Prostate gland (tissue), 2 donors: ENCODE measurements at regions not wholly inside any gene's neighbourhood (a gene's known extent, or its start where the extent isn't known, plus 50 kb on each side); places are given as distances from the start of the nearest gene placed in this dataset.

ENCODE experiments used
- DNase-seq: peaks from one replicate; pipeline ENCODE4 v3.0.0-alpha.2; 2019; ENCODE audit warnings: low spot score
- H3K27ac ChIP-seq, 2 donors: fragments of 200-600 bp; sonication (generic); 2 replicates each; pipeline ENCODE4 v1.5.1; 2017 to 2019
- H3K27me3 ChIP-seq: fragments of 200-600 bp; sonication (generic); replicated peaks from 2 replicates; pipeline ENCODE4 v1.5.1; 2019; ENCODE audit not compliant: insufficient read depth
- H3K36me3 ChIP-seq, 2 donors: fragments of 200-600 bp; sonication (generic); 1 replicate in 1 of 2; 2 replicates in 1 of 2; pipeline versions ENCODE4 v1.5.1 to v1.8.1; 2017 to 2019
- H3K4me1 ChIP-seq: fragments of 200-600 bp; sonication (generic); replicated peaks from 2 replicates; pipeline ENCODE4 v1.5.1; 2019
- H3K4me3 ChIP-seq, 2 donors: fragments of 200-600 bp; sonication (generic); 2 replicates each; pipeline ENCODE4 v1.5.1; 2017 to 2019
- H3K9me3 ChIP-seq: fragments of 200-600 bp; sonication (generic); 2 replicates; pipeline ENCODE4 v1.5.1; 2017
- POLR2A ChIP-seq: fragments of 450-650 bp; IDR thresholded peaks from one replicate; pipeline ENCODE4 v1.6.1; 2016; ENCODE audit warnings: antibody characterized with exemption, mild to moderate bottlenecking
- POLR2AphosphoS5 ChIP-seq: sonication (generic); formaldehyde crosslinking; IDR thresholded peaks from one replicate; pipeline ENCODE4 v1.6.1; 2017; ENCODE audit warnings: antibody characterized with exemption
- WGBS: methylation state at CpG from one replicate; pipeline ENCODE4 v1.1.5; 2018; 5-methylcytosine and 5-hydroxymethylcytosine counted together
- intact Hi-C: fragments of 100-400 bp; cut with DNase I; formaldehyde crosslinking; loops from one replicate; pipeline ENCODE4 v1.14.2; 2022
- TF ChIP-seq, protein P1 (sequence below), 4 experiments: fragments of 200-600 bp in 2 of 4; fragments of 450-650 bp in 2 of 4; sonication (generic) in 2 of 4; IDR thresholded peaks; 1 replicate in 3 of 4; 2 replicates in 1 of 4; pipeline ENCODE4 v1.5.1; 2016 to 2019; ENCODE audit warnings: antibody characterized with exemption in 4 of 4, mild to moderate bottlenecking in 2 of 4, moderate library complexity in 2 of 4

DNA sequence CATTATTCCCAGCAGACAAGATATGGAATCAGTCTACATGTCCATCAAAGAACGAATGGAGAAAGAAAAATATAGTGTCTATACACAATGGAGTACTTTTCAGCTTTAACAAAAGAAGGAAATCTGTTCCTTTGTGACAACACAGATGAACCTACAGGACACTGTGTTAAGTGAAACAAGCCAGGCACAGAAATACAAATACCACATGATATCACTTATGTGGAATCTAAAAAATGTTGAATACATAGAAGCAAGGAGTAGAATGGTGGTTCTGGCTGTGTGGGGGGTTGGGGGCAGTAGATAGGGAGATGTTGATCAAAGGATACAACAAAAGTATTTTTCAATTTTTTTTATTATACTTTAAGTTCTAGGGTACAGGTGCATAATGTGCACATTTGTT, 347.7 kb upstream of the MAP2 start:
- Histone ChIP-seq H3K36me3 (no peaks in the 10 kb centered on the region), H3K27me3 (no peaks in the 10 kb centered on the region), H3K9me3 (no peaks in the 10 kb centered on the region), H3K4me1 (no peaks in the 10 kb centered on the region), H3K27ac (no peak overlapping the region), H3K4me3 (no peak overlapping the region)
- no peak for TF ChIP-seq POLR2AphosphoS5
- intact Hi-C loops = no loop called here
- 68% methylated on average over 1 of the region's 1 CpG for WGBS
- DNase-seq = no peak

DNA sequence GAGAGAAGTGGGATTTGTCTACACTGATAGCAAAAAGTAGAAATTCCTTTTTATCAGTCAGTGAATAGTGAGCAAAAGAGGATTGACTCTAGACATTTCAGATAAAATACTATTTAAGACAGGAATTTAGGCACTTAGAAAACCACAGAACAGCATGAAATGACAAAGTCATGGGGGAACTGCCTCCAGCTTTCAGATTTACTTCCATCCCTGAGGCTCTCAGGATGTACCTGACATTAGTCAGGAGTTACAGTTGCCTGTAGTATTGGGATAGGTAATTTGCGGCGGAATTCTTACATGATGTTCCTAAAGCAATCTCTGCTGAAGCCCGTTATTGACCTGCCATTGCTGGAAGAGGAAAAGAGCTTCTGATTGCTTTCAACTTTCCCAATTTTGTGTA, 337.1 kb upstream of the MAP2 start:
- H3K4me3 ChIP-seq = no peak overlapping the region
- 95% methylated on average over 3 of the region's 3 CpGs for WGBS
- no peak for DNase-seq

DNA sequence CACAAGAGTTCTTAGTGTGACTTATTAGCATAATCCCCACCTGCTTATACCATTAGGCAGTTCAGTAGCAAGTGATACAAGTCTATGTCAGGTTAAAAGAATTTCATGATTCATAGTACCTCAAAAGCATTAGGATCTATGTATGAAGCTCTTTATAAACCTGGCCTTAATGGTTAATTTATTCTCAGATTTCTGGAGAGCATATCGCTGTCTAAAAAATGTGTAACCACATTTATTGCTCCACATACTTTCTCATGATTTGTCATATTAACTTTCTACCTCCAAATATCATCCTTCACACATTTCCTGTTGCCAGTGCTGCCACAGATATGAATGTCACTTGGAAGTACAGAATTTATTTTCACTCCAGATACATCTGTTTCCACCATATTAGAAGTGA, 332.8 kb upstream of the MAP2 start:
- H3K4me1 ChIP-seq = no peaks in the 10 kb centered on the region
- H3K9me3 ChIP-seq = no peaks in the 10 kb centered on the region
- intact Hi-C loops = no loop called here
- no peak for DNase-seq
- no peak overlapping the region for H3K27ac ChIP-seq
- 65% methylated on average over 1 of the region's 1 CpG for WGBS
- TF ChIP-seq, protein P1, sequence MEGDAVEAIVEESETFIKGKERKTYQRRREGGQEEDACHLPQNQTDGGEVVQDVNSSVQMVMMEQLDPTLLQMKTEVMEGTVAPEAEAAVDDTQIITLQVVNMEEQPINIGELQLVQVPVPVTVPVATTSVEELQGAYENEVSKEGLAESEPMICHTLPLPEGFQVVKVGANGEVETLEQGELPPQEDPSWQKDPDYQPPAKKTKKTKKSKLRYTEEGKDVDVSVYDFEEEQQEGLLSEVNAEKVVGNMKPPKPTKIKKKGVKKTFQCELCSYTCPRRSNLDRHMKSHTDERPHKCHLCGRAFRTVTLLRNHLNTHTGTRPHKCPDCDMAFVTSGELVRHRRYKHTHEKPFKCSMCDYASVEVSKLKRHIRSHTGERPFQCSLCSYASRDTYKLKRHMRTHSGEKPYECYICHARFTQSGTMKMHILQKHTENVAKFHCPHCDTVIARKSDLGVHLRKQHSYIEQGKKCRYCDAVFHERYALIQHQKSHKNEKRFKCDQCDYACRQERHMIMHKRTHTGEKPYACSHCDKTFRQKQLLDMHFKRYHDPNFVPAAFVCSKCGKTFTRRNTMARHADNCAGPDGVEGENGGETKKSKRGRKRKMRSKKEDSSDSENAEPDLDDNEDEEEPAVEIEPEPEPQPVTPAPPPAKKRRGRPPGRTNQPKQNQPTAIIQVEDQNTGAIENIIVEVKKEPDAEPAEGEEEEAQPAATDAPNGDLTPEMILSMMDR (IDR thresholded peaks at IDR 0.05) = no peak
- no peak overlapping the region for H3K4me3 ChIP-seq
- no peaks in the 10 kb centered on the region for H3K36me3 ChIP-seq
- no peaks in the 10 kb centered on the region for H3K27me3 ChIP-seq

More for the DNA sequence above, 337.1 kb upstream of the MAP2 start:
- no peaks in the 10 kb centered on the region for H3K4me1 ChIP-seq
- H3K36me3 ChIP-seq = no peaks in the 10 kb centered on the region
- H3K9me3 ChIP-seq = no peaks in the 10 kb centered on the region
- intact Hi-C loops = no loop called here
- no peaks in the 10 kb centered on the region for H3K27me3 ChIP-seq
- TF ChIP-seq POLR2AphosphoS5 (no peak), POLR2A (no peak)
- TF ChIP-seq, protein P1 (IDR thresholded peaks at IDR 0.05) = no peak
- no peak overlapping the region for H3K27ac ChIP-seq

DNA sequence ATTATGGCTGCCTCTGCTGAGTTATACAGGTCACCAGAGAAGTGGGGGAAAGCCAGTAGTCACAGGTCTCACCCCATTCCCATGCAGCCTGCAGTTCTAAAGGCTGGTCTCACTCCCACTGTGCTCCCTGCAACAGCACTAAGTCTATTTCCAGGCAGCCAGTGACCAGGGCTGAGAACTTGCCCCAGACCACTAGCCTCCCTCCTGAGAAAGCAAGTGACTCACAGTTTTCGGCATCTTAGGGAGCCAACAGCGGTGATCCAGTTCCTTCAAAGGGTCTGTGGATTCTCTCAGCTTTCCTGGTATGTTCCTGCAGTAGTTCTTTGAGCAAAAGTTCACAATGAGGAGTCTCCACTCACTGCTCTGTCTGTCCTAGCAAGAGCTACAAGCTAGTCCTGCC, 329.6 kb upstream of the MAP2 start:
- Histone ChIP-seq H3K27ac (no peak overlapping the region), H3K27me3 (no peaks in the 10 kb centered on the region), H3K4me3 (no peak overlapping the region), H3K9me3 (no peaks in the 10 kb centered on the region), H3K4me1 (no peaks in the 10 kb centered on the region), H3K36me3 (no peaks in the 10 kb centered on the region)
- TF ChIP-seq POLR2A (no peak), POLR2AphosphoS5 (no peak)
- TF ChIP-seq, protein P1 (IDR thresholded peaks at IDR 0.05) = no peak
- DNase-seq = no peak
- WGBS = 93% methylated on average over 2 of the region's 2 CpGs
- intact Hi-C loops = no loop called here

DNA sequence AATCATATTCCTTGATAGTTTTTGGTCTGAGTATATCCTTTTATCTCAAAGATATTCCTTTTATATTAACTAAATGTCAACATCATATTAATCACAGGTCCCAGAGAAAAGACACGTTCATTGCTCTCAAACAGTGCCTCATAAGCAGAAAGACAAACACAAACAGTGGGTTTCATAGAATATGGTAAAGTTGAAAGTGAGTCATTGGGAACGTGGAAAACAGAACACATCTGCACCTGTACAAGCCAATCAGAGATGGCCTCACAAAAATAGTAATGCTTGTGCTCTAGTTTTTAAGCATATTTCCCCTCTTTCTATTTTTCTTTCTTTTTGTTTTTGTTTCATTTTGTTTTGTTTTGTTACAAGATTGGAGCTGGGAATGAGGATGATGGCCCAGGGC, 328.4 kb upstream of the MAP2 start:
- Histone ChIP-seq H3K4me3 (no peak overlapping the region), H3K27ac (no peak overlapping the region), H3K27me3 (no peaks in the 10 kb centered on the region), H3K4me1 (no peaks in the 10 kb centered on the region), H3K36me3 (no peaks in the 10 kb centered on the region), H3K9me3 (no peaks in the 10 kb centered on the region)
- no peak for DNase-seq
- intact Hi-C loops = no loop called here
- WGBS = 25% methylated on average over 2 of the region's 2 CpGs
- TF ChIP-seq POLR2A (no peak), POLR2AphosphoS5 (no peak)
- TF ChIP-seq, protein P1 (IDR thresholded peaks at IDR 0.05) = no peak
